GM21367 (cell line): ENCODE measurements at regions not wholly inside any gene's neighbourhood (a gene's known extent, or its start where the extent isn't known, plus 50 kb on each side); places are given as distances from the start of the nearest gene placed in this dataset.
"Not testable (repeated sequence)": the region's sequence is repeated elsewhere in the genome, so short reads cannot be mapped to it uniquely, and the experiment has no call there.

Source experiments
- ATAC-seq: cut with Tn5 transposase; IDR thresholded peaks from one replicate; pipeline ENCODE4 v1.9.1; 2021; ENCODE audit not compliant: unreplicated experiment

GRCh38 chr15:36434177-36434576 is 145.2 kb upstream of the CDIN1 start:
- ATAC-seq, result no peak

GRCh38 chr15:36438499-36438898 is 140.9 kb upstream of the CDIN1 start:
- ATAC-seq, result no peak

- no peak for ATAC-seq
Measured at GRCh38 chr15:36447373-36447772, 132.1 kb upstream of the CDIN1 start.

- no peak for ATAC-seq
Measured at GRCh38 chr15:36448418-36448817, 131.0 kb upstream of the CDIN1 start.

- no peak for ATAC-seq
Measured at GRCh38 chr15:36449084-36449661, 130.3 kb upstream of the CDIN1 start.

- ATAC-seq, result no peak
Measured at GRCh38 chr15:36449662-36450145, 129.7 kb upstream of the CDIN1 start.

- not testable (repeated sequence) for ATAC-seq
Measured at GRCh38 chr15:36454244-36454643, 125.2 kb upstream of the CDIN1 start.

GRCh38 chr15:36458411-36458810 is 121.0 kb upstream of the CDIN1 start:
- no peak for ATAC-seq

- no peak for ATAC-seq
Measured at GRCh38 chr15:36465304-36465703, 114.1 kb upstream of the CDIN1 start.

- no peak for ATAC-seq
Measured at GRCh38 chr15:36468746-36469145, 110.7 kb upstream of the CDIN1 start.

GRCh38 chr15:36469311-36469966 is 110.0 kb upstream of the CDIN1 start:
- no peak for ATAC-seq

- no peak for ATAC-seq
Measured at GRCh38 chr15:36472672-36473071, 106.8 kb upstream of the CDIN1 start.

- no peak for ATAC-seq
Measured at GRCh38 chr15:36478561-36478960, 100.9 kb upstream of the CDIN1 start.

- ATAC-seq, result no peak
Measured at GRCh38 chr15:36479200-36479896, 100.1 kb upstream of the CDIN1 start.

GRCh38 chr15:36481156-36481555 is 98.3 kb upstream of the CDIN1 start:
- ATAC-seq, result no peak

GRCh38 chr15:36483409-36483808 is 96.0 kb upstream of the CDIN1 start:
- no peak for ATAC-seq

- no peak for ATAC-seq
Measured at GRCh38 chr15:36484038-36484778, 95.2 kb upstream of the CDIN1 start.

GRCh38 chr15:36491912-36492311 is 87.5 kb upstream of the CDIN1 start:
- no peak for ATAC-seq

GRCh38 chr15:36495456-36495991 is 83.9 kb upstream of the CDIN1 start:
- no peak for ATAC-seq

GRCh38 chr15:36497901-36498300 is 81.5 kb upstream of the CDIN1 start:
- ATAC-seq, result no peak

GRCh38 chr15:36498401-36498800 is 81.0 kb upstream of the CDIN1 start:
- ATAC-seq, result no peak
